IMR-90 (cell line): ENCODE measurements at regions not wholly inside any gene's neighbourhood (a gene's known extent, or its start where the extent isn't known, plus 50 kb on each side); places are given as distances from the start of the nearest gene placed in this dataset.

Source experiments
- BHLHE40 ChIP-seq: fragments of 150-350 bp; IDR thresholded peaks from 2 replicates; pipeline ENCODE4 v1.6.1; 2016; ENCODE audit warnings: mild to moderate bottlenecking, low read depth, low read length
- RFX5 ChIP-seq: IDR thresholded peaks from 2 replicates; pipeline ENCODE4 v1.8.0; 2012; ENCODE audit warnings: low read depth, mild to moderate bottlenecking, low read length, moderate library complexity
- TF ChIP-seq, protein P1 (sequence below): conservative IDR thresholded peaks from 2 replicates; pipeline ENCODE4 v1.5.1; 2012; ENCODE audit warnings: mild to moderate bottlenecking, low read depth, low read length, improper control_type of control experiment

DNA sequence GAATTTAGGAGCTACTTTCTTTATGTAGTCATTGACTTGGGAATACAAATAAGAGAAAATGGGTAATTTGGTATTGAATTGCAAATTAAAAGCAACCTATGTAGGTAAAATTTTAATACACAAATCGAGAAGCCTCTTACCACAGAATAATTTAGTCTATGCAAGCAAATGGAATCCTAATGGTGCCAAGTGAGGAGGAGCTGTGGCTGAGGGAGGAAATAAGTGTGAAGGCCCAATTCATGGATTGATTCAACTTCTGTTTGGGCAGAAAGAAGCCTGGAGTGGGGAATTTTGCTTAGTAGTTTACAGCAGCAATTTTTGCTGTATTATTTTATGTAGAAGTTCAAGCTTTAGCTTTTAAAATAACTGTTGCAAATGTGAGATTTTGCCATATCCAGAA, 291.9 kb downstream of the OXSM start:
- no peak for TF ChIP-seq RFX5
- TF ChIP-seq BHLHE40: no peak
- TF ChIP-seq, protein P1, sequence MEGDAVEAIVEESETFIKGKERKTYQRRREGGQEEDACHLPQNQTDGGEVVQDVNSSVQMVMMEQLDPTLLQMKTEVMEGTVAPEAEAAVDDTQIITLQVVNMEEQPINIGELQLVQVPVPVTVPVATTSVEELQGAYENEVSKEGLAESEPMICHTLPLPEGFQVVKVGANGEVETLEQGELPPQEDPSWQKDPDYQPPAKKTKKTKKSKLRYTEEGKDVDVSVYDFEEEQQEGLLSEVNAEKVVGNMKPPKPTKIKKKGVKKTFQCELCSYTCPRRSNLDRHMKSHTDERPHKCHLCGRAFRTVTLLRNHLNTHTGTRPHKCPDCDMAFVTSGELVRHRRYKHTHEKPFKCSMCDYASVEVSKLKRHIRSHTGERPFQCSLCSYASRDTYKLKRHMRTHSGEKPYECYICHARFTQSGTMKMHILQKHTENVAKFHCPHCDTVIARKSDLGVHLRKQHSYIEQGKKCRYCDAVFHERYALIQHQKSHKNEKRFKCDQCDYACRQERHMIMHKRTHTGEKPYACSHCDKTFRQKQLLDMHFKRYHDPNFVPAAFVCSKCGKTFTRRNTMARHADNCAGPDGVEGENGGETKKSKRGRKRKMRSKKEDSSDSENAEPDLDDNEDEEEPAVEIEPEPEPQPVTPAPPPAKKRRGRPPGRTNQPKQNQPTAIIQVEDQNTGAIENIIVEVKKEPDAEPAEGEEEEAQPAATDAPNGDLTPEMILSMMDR: no peak
